Bronchial epithelial cell (primary cell): ENCODE measurements at regions not wholly inside any gene's neighbourhood (a gene's known extent, or its start where the extent isn't known, plus 50 kb on each side); places are given as distances from the start of the nearest gene placed in this dataset.
"Not testable (repeated sequence)": the region's sequence is repeated elsewhere in the genome, so short reads cannot be mapped to it uniquely, and the experiment has no call there.

Source experiments
- DNase-seq: peaks from one replicate; pipeline ENCODE4 v3.0.0-alpha.2; 2010; ENCODE audit warnings: low read depth
- FAIRE-seq: peaks from 2 replicates; lab custom pipeline; 2011; peaks lifted over from hg19 to GRCh38; lab: Jason Lieb, UNC
- H3K27me3 ChIP-seq: 2 replicates; pipeline ENCODE4 v1.5.1; 2011; ENCODE audit warnings: low read length; ENCODE audit not compliant: control insufficient read depth, insufficient read depth
- H3K36me3 ChIP-seq: 2 replicates; pipeline ENCODE4 v1.5.1; 2011; ENCODE audit warnings: low read length; ENCODE audit not compliant: control insufficient read depth, insufficient read depth
- H3K4me3 ChIP-seq: 2 replicates; pipeline ENCODE4 v1.5.1; 2011; ENCODE audit warnings: mild to moderate bottlenecking, low read depth, low read length, control low read depth
- TF ChIP-seq, protein P1 (sequence below): IDR thresholded peaks from 2 replicates; pipeline ENCODE4 v1.5.1; 2011; ENCODE audit warnings: mild to moderate bottlenecking, moderate library complexity, low read length, control low read depth, inconsistent platforms; ENCODE audit not compliant: insufficient read depth, severe bottlenecking

DNA sequence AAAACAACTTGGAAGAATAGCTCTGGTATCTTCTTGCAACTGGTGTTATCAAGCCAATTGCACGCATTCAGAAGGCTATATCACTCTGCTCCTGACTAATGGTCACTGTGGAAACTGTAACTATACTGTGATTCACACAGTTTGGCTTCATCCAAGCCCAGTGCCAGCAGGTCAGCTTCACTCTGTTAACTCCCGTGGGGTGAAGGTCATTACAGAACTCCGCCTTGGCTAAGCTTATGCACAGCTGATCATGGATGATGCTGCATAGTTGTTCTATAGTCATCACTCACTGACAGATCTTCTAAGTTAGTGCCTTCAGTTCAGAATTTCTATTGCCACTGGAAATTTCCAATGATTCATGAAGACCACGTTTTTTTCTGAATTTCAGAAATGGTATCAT, 497.2 kb upstream of the NETO1 start:
- H3K27me3 ChIP-seq = no peaks in the 10 kb centered on the region
- no peak overlapping the region for H3K4me3 ChIP-seq
- DNase-seq (no peak), FAIRE-seq (no peak)
- no peaks in the 10 kb centered on the region for H3K36me3 ChIP-seq
- TF ChIP-seq, protein P1, sequence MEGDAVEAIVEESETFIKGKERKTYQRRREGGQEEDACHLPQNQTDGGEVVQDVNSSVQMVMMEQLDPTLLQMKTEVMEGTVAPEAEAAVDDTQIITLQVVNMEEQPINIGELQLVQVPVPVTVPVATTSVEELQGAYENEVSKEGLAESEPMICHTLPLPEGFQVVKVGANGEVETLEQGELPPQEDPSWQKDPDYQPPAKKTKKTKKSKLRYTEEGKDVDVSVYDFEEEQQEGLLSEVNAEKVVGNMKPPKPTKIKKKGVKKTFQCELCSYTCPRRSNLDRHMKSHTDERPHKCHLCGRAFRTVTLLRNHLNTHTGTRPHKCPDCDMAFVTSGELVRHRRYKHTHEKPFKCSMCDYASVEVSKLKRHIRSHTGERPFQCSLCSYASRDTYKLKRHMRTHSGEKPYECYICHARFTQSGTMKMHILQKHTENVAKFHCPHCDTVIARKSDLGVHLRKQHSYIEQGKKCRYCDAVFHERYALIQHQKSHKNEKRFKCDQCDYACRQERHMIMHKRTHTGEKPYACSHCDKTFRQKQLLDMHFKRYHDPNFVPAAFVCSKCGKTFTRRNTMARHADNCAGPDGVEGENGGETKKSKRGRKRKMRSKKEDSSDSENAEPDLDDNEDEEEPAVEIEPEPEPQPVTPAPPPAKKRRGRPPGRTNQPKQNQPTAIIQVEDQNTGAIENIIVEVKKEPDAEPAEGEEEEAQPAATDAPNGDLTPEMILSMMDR = no peak

GRCh38 chr18:73355121-73355520, 487.3 kb upstream of the NETO1 start:
- Histone ChIP-seq H3K36me3 (no peaks in the 10 kb centered on the region), H3K4me3 (no peak overlapping the region), H3K27me3 (no peaks in the 10 kb centered on the region)
- no peak for DNase-seq
- TF ChIP-seq, protein P1 = no peak
- FAIRE-seq = no peak

GRCh38 chr18:73352546-73352945, 484.8 kb upstream of the NETO1 start:
- TF ChIP-seq, protein P1 = no peak
- DNase-seq = no peak
- Histone ChIP-seq H3K27me3 (no peaks in the 10 kb centered on the region), H3K36me3 (no peaks in the 10 kb centered on the region), H3K4me3 (no peak overlapping the region)
- no peak for FAIRE-seq

DNA sequence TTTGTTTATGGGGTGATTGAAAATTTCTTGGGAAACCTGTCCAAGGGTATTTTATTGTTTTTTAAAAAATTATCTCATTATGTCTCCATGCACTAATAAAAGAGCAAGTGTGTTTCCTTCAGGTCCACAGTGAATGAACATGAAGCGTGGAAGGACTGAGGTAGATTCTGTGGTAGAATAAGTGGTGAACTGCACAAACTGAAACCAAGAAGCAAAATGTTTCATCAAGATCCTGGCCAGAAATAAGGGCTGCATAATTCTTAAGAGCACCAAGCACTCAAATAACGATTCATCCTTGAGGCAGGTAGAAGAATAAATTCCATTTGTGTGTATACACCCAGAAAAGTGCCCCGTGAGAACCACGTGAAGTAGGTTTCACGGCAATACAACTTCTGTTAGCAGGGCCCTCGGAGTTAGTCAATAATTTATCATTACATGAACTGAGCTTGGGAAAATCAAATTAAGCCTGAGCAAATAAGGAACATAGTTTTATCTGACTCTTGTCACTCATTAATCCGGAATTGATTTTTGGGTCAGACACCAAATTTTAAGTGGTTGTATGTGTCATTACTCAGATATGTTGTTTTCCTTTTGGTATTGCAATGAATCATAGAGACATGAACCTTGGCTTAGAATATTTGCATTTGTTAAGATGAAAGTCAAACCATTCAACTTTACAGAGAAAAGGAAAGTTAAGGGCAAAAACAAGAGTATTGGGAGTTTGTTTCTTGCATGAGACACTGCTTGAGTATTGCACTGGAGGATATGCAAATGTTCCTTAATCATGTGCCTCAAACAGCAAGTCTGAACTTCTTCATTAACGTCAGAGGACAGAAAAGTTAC, 472.6 kb upstream of the NETO1 start:
- FAIRE-seq (no peak), DNase-seq (peak; percentile 61)
- H3K36me3 ChIP-seq = no peaks in the 10 kb centered on the region

DNA sequence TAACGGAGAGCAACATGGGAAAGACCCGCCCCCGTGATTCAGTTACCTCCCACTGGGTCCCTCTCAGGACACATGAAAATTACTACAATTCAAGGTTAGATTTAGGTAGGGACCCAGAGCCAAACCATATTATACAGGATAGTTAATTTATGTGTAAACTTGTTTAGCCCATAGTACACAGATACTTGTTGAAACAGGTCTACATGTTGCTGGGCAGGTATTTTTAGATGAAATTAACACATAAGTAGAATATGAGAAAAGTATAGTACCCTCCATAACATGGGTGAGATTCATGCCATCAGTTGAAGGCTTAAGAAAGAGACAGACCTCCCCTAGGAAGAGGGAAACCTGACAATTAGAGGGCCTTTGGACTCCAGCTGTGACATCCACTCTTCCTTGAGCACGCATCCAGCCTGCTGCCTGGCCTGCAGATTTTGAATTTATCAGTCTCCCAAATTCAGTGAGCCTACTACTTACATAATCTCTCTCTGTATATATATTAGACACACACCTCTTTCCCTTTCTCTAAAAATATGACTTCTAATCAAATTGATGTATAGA, 463.5 kb upstream of the NETO1 start:
- FAIRE-seq (no peak), DNase-seq (peak; percentile 51)
- TF ChIP-seq, protein P1 = no peak
- Histone ChIP-seq H3K36me3 (no peaks in the 10 kb centered on the region), H3K27me3 (no peaks in the 10 kb centered on the region), H3K4me3 (no peak overlapping the region)

More for the DNA sequence above, 472.6 kb upstream of the NETO1 start:
- TF ChIP-seq, protein P1 = no peak
- no peak overlapping the region for H3K4me3 ChIP-seq
- no peaks in the 10 kb centered on the region for H3K27me3 ChIP-seq

- not testable (repeated sequence) for H3K4me3 ChIP-seq, H3K36me3 ChIP-seq, FAIRE-seq, DNase-seq, H3K27me3 ChIP-seq
These were observed 462.3 kb upstream of the NETO1 start for GRCh38 chr18:73330106-73330505.

GRCh38 chr18:73324187-73324831, 456.5 kb upstream of the NETO1 start:
- not testable (repeated sequence) for H3K36me3 ChIP-seq, FAIRE-seq, DNase-seq, H3K4me3 ChIP-seq, H3K27me3 ChIP-seq
